CD4-positive, alpha-beta memory T cell (primary cell): ENCODE measurements at regions not wholly inside any gene's neighbourhood (a gene's known extent, or its start where the extent isn't known, plus 50 kb on each side); places are given as distances from the start of the nearest gene placed in this dataset.

Source experiments
- CTCF ChIA-PET: fragments of 350-600 bp; sonication (Branson Sonifier 250); formaldehyde crosslinking; loops from one replicate; lab custom pipeline; 2021; ENCODE audit warnings: inconsistent platforms; ENCODE audit not compliant: partially characterized antibody; lab: Charles Lee
- POLR2A ChIA-PET: fragments of 350-600 bp; sonication (Branson Sonifier 250); formaldehyde crosslinking; loops from one replicate; lab custom pipeline; 2021; ENCODE audit not compliant: partially characterized antibody; lab: Charles Lee
- DNase-seq, 5 donors: peaks; one replicate each; pipeline versions ENCODE4 v3.0.0 to v3.0.0-alpha.2; 2020 to 2022; ENCODE audit warnings: mixed read lengths in 1 of 5
- H3K27ac ChIP-seq: one replicate; pipeline ENCODE4 v1.7.0; 2013; ENCODE audit warnings: low read depth, low read length
- H3K27me3 ChIP-seq: 2 replicates; pipeline ENCODE4 v1.7.0; 2013; ENCODE audit warnings: mild to moderate bottlenecking, low read length, moderate library complexity; ENCODE audit not compliant: insufficient read depth
- H3K36me3 ChIP-seq: 2 replicates; pipeline ENCODE4 v1.7.0; 2013; ENCODE audit warnings: mild to moderate bottlenecking, low read length, moderate library complexity; ENCODE audit not compliant: insufficient read depth
- H3K4me1 ChIP-seq: 2 replicates; pipeline ENCODE4 v1.7.0; 2013; ENCODE audit warnings: mild to moderate bottlenecking, low read length, moderate library complexity; ENCODE audit not compliant: insufficient read depth
- H3K4me3 ChIP-seq, 2 donors: one replicate each; pipeline ENCODE4 v1.7.0; 2013; ENCODE audit warnings: low read length in 2 of 2, mild to moderate bottlenecking in 1 of 2
- H3K9me3 ChIP-seq, 2 donors: one replicate each; pipeline ENCODE4 v1.7.0; 2013; ENCODE audit warnings: low read length in 2 of 2, control low read depth in 1 of 2; ENCODE audit not compliant: control insufficient read depth in 1 of 2
- H3K27ac Mint-ChIP-seq, 7 donors: one replicate each; pipeline ENCODE4 v1.8.0; 2020 to 2021; ENCODE audit warnings: mixed read lengths in 7 of 7, mild to moderate bottlenecking in 6 of 7, inconsistent platforms in 3 of 7, moderate library complexity in 3 of 7
- H3K27me3 Mint-ChIP-seq, 2 donors: one replicate each; pipeline ENCODE4 v1.8.0; 2020 to 2021; ENCODE audit warnings: mixed read lengths in 2 of 2
- H3K36me3 Mint-ChIP-seq, 2 donors: one replicate each; pipeline ENCODE4 v1.8.0; 2020 to 2021; ENCODE audit warnings: mixed read lengths in 2 of 2, inconsistent platforms in 1 of 2, mild to moderate bottlenecking in 1 of 2
- H3K4me1 Mint-ChIP-seq, 4 donors: one replicate each; pipeline ENCODE4 v1.8.0; 2020 to 2021; ENCODE audit warnings: mixed read lengths in 4 of 4, mild to moderate bottlenecking in 1 of 4
- H3K4me3 Mint-ChIP-seq, 8 donors: one replicate each; pipeline ENCODE4 v1.8.0; 2020 to 2021; ENCODE audit warnings: mixed read lengths in 8 of 8, mild to moderate bottlenecking in 7 of 8, moderate library complexity in 6 of 8, inconsistent platforms in 3 of 8
- H3K9me3 Mint-ChIP-seq, 8 donors: one replicate each; pipeline ENCODE4 v1.8.0; 2020 to 2021; ENCODE audit warnings: mixed read lengths in 8 of 8, mild to moderate bottlenecking in 5 of 8, inconsistent platforms in 3 of 8, moderate library complexity in 1 of 8
- intact Hi-C: fragments of 100-400 bp; cut with micrococcal nuclease; formaldehyde crosslinking; loops from one replicate; pipeline ENCODE4 v1.15.1; 2023

GRCh38 chr7:106357675-106358074 is 72.9 kb upstream of the NAMPT start:
- no peaks in the 10 kb centered on the region for H3K4me1 ChIP-seq
- H3K4me3 Mint-ChIP-seq: no peak overlapping the region
- H3K4me1 Mint-ChIP-seq: no peaks in the 10 kb centered on the region
- H3K27ac Mint-ChIP-seq: no peak overlapping the region
- no peaks in the 10 kb centered on the region for H3K9me3 ChIP-seq
- H3K27me3 Mint-ChIP-seq: peaks cover 9 to 20% of the 10 kb centered on the region in 2 donors
- H3K9me3 Mint-ChIP-seq: peaks cover 0 to 9% (median 0%) of the 10 kb centered on the region in 8 donors
- H3K4me3 ChIP-seq: no peak overlapping the region
- H3K36me3 ChIP-seq: no peaks in the 10 kb centered on the region
- intact Hi-C loops: no loop called here
- H3K27me3 ChIP-seq: no peaks in the 10 kb centered on the region
- DNase-seq: no peak
- no peaks in the 10 kb centered on the region for H3K36me3 Mint-ChIP-seq
- ChIA-PET CTCF (no interaction called here), POLR2A (no interaction called here)
- no peak overlapping the region for H3K27ac ChIP-seq

GRCh38 chr7:106354822-106355221 is 70.0 kb upstream of the NAMPT start:
- CTCF ChIA-PET: no interaction called here
- Histone ChIP-seq H3K4me1 (no peaks in the 10 kb centered on the region), H3K9me3 (no peaks in the 10 kb centered on the region), H3K4me3 (no peak overlapping the region), H3K27ac (no peak overlapping the region), H3K36me3 (no peaks in the 10 kb centered on the region), H3K27me3 (no peaks in the 10 kb centered on the region)
- Mint-ChIP-seq H3K4me3 (no peak overlapping the region), H3K27ac (no peak overlapping the region), H3K36me3 (peaks cover 0 to 1% of the 10 kb centered on the region in 2 donors), H3K27me3 (peaks cover 0 to 16% of the 10 kb centered on the region in 2 donors), H3K9me3 (peaks cover 0 to 9% (median 5%) of the 10 kb centered on the region in 8 donors), H3K4me1 (no peaks in the 10 kb centered on the region)
- intact Hi-C loops: no loop called here
- no peak for DNase-seq
- POLR2A ChIA-PET: no interaction called here

GRCh38 chr7:106353944-106354343 is 69.2 kb upstream of the NAMPT start:
- no peak overlapping the region for H3K4me3 Mint-ChIP-seq
- ChIA-PET POLR2A (no interaction called here), CTCF (no interaction called here)
- Histone ChIP-seq H3K9me3 (no peaks in the 10 kb centered on the region), H3K4me1 (no peaks in the 10 kb centered on the region), H3K36me3 (no peaks in the 10 kb centered on the region), H3K4me3 (no peak overlapping the region), H3K27me3 (no peaks in the 10 kb centered on the region), H3K27ac (no peak overlapping the region)
- DNase-seq: no peak
- no peak overlapping the region for H3K27ac Mint-ChIP-seq
- intact Hi-C loops: no loop called here
- peaks cover 1 to 4% of the 10 kb centered on the region in 2 donors for H3K36me3 Mint-ChIP-seq
- no peaks in the 10 kb centered on the region for H3K4me1 Mint-ChIP-seq
- H3K27me3 Mint-ChIP-seq: peaks cover 1 to 19% of the 10 kb centered on the region in 2 donors
- H3K9me3 Mint-ChIP-seq: peaks cover 0 to 16% (median 11%) of the 10 kb centered on the region in 8 donors

GRCh38 chr7:106348231-106348630 is 63.4 kb upstream of the NAMPT start:
- H3K27ac Mint-ChIP-seq: peak overlapping the region in 3 of 7 donors; percentile 20 to 73 (median 22)
- peaks cover 2 to 40% (median 26%) of the 10 kb centered on the region in 8 donors for H3K9me3 Mint-ChIP-seq
- Histone ChIP-seq H3K27ac (no peak overlapping the region), H3K27me3 (no peaks in the 10 kb centered on the region), H3K4me1 (peaks cover 26% of the 10 kb centered on the region), H3K4me3 (no peak overlapping the region), H3K36me3 (no peaks in the 10 kb centered on the region), H3K9me3 (no peaks in the 10 kb centered on the region)
- CTCF ChIA-PET: no interaction called here
- H3K36me3 Mint-ChIP-seq: peaks cover 1 to 9% of the 10 kb centered on the region in 2 donors
- DNase-seq: no peak
- peaks cover 3 to 10% of the 10 kb centered on the region in 2 donors for H3K27me3 Mint-ChIP-seq
- H3K4me1 Mint-ChIP-seq: peaks cover 15 to 29% (median 22%) of the 10 kb centered on the region in 4 donors
- peak overlapping the region in 1 of 8 donors; percentile 39 for H3K4me3 Mint-ChIP-seq
- POLR2A ChIA-PET: no interaction called here
- intact Hi-C loops: no loop called here

GRCh38 chr7:106347229-106347833 is 62.5 kb upstream of the NAMPT start:
- CTCF ChIA-PET: interaction anchor here (1.4 kb wide), 1 partner anchor 170 kb away, joined by 4 read pairs; no protein-coding TSS in a partner anchor
- peaks cover 3 to 9% of the 10 kb centered on the region in 2 donors for H3K36me3 Mint-ChIP-seq
- no peak for DNase-seq
- peaks cover 15 to 29% (median 22%) of the 10 kb centered on the region in 4 donors for H3K4me1 Mint-ChIP-seq
- Histone ChIP-seq H3K27me3 (no peaks in the 10 kb centered on the region), H3K4me1 (peaks cover 26% of the 10 kb centered on the region), H3K9me3 (no peaks in the 10 kb centered on the region), H3K4me3 (no peak overlapping the region), H3K36me3 (no peaks in the 10 kb centered on the region), H3K27ac (no peak overlapping the region)
- H3K27ac Mint-ChIP-seq: peak overlapping the region; percentile 45 to 88 (median 83)
- intact Hi-C loops: no loop called here
- POLR2A ChIA-PET: interaction anchor here (2.1 kb wide), 1 partner anchor 63 kb away, joined by 9 read pairs; the partner anchor contains the start of gene NAMPT
- peak overlapping the region in 3 of 8 donors; percentile 36 to 51 (median 36) for H3K4me3 Mint-ChIP-seq
- peaks cover 2 to 49% (median 33%) of the 10 kb centered on the region in 8 donors for H3K9me3 Mint-ChIP-seq
- peaks cover 3 to 12% of the 10 kb centered on the region in 2 donors for H3K27me3 Mint-ChIP-seq

GRCh38 chr7:106346678-106347217 is 62.0 kb upstream of the NAMPT start:
- no peak overlapping the region for H3K4me3 ChIP-seq
- Mint-ChIP-seq H3K36me3 (peaks cover 8 to 12% of the 10 kb centered on the region in 2 donors), H3K4me1 (peaks cover 15 to 29% (median 22%) of the 10 kb centered on the region in 4 donors), H3K9me3 (peaks cover 4 to 55% (median 39%) of the 10 kb centered on the region in 8 donors), H3K27ac (peak overlapping the region; percentile 54 to 88 (median 83)), H3K27me3 (peaks cover 4 to 13% of the 10 kb centered on the region in 2 donors), H3K4me3 (peak overlapping the region in 2 of 8 donors; percentile 44 to 51)
- intact Hi-C loops: loop anchor here (1.0 kb wide), 1 partner anchor 61 kb away; no protein-coding TSS in a partner anchor
- ChIA-PET POLR2A (interaction anchor here (2.1 kb wide), 1 partner anchor 62 kb away, joined by 9 read pairs; the partner anchor contains the start of gene NAMPT), CTCF (interaction anchor here (1.4 kb wide), 1 partner anchor 170 kb away, joined by 4 read pairs; no protein-coding TSS in a partner anchor)
- no peaks in the 10 kb centered on the region for H3K9me3 ChIP-seq
- no peaks in the 10 kb centered on the region for H3K27me3 ChIP-seq
- peak overlapping the region; percentile 13 for H3K27ac ChIP-seq
- no peaks in the 10 kb centered on the region for H3K36me3 ChIP-seq
- DNase-seq: peak; percentile 79 to 87 (median 81)
- peaks cover 26% of the 10 kb centered on the region for H3K4me1 ChIP-seq

- peaks cover 4 to 58% (median 42%) of the 10 kb centered on the region in 8 donors for H3K9me3 Mint-ChIP-seq
- intact Hi-C loops: loop anchor here (1.0 kb wide), 1 partner anchor 61 kb away; no protein-coding TSS in a partner anchor
Observed at GRCh38 chr7:106346167-106346677, 61.4 kb upstream of the NAMPT start.

More at GRCh38 chr7:106346167-106346677, 61.4 kb upstream of the NAMPT start:
- ChIA-PET CTCF (interaction anchor here (1.4 kb wide), 1 partner anchor 169 kb away, joined by 4 read pairs; no protein-coding TSS in a partner anchor), POLR2A (interaction anchor here (2.1 kb wide), 1 partner anchor 62 kb away, joined by 9 read pairs; the partner anchor contains the start of gene NAMPT)
- no peak overlapping the region for H3K4me3 ChIP-seq
- peaks cover 4 to 13% of the 10 kb centered on the region in 2 donors for H3K27me3 Mint-ChIP-seq
- H3K27me3 ChIP-seq: no peaks in the 10 kb centered on the region
- H3K4me1 ChIP-seq: peaks cover 26% of the 10 kb centered on the region
- no peaks in the 10 kb centered on the region for H3K9me3 ChIP-seq
- H3K27ac Mint-ChIP-seq: peak overlapping the region; percentile 54 to 88 (median 80)
- H3K36me3 Mint-ChIP-seq: peaks cover 10 to 15% of the 10 kb centered on the region in 2 donors
- no peak for DNase-seq
- H3K36me3 ChIP-seq: no peaks in the 10 kb centered on the region
- H3K4me1 Mint-ChIP-seq: peaks cover 15 to 29% (median 22%) of the 10 kb centered on the region in 4 donors
- H3K4me3 Mint-ChIP-seq: peak overlapping the region in 2 of 8 donors; percentile 2 to 44
- peak overlapping the region; percentile 13 for H3K27ac ChIP-seq
